Fibroblast of pulmonary artery (primary cell): ENCODE measurements at regions not wholly inside any gene's neighbourhood (a gene's known extent, or its start where the extent isn't known, plus 50 kb on each side); places are given as distances from the start of the nearest gene placed in this dataset.

Experiments
- DNase-seq: peaks from one replicate; pipeline ENCODE4 v3.0.0-alpha.2; 2010; ENCODE audit warnings: low read depth
- H3K4me3 ChIP-seq: replicated peaks from 2 replicates; pipeline ENCODE4 v1.5.1; 2011; ENCODE audit warnings: low read depth, mild to moderate bottlenecking, control low read depth, low read length, moderate library complexity
- TF ChIP-seq, protein P1 (sequence below): IDR thresholded peaks from 2 replicates; pipeline ENCODE4 v1.5.1; 2011; ENCODE audit warnings: mild to moderate bottlenecking, control low read depth, low read length, inconsistent platforms; ENCODE audit errors: missing control alignments

DNA sequence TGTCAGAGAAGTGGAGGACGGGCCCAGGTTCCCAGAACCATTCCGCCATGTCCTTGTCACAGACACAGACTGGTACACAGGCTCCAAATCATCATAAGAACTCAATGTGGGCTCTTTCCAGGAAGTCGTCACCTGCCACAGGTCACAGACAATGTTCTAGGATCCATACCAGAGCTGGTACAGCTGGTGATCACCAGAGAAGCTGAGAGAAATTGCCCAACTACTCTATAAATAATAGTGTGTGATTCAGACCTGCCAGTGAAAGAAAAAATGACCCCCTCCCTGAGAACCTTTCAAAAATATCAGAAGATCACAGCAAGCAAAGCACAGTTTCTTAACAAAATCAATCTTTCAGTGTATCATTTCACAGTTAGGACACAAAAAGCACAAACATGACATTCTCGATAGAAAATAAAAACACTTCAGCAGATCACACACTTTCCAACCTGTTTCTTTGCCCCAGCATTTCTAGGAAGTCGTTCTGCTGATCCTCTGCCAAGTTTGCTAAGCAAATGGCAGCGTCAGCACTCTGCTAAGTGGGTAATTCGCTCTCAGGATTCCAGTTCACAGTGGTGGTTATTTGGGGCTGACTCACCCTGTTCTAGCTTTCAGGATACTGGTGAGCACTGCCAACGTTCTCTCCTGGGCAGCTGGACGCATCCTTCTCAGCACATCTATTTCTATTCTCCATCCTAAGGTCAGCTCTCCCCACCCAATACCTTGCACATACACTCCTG is 223.3 kb upstream of the SFSWAP start:
- DNase-seq: no peak
- TF ChIP-seq, protein P1, sequence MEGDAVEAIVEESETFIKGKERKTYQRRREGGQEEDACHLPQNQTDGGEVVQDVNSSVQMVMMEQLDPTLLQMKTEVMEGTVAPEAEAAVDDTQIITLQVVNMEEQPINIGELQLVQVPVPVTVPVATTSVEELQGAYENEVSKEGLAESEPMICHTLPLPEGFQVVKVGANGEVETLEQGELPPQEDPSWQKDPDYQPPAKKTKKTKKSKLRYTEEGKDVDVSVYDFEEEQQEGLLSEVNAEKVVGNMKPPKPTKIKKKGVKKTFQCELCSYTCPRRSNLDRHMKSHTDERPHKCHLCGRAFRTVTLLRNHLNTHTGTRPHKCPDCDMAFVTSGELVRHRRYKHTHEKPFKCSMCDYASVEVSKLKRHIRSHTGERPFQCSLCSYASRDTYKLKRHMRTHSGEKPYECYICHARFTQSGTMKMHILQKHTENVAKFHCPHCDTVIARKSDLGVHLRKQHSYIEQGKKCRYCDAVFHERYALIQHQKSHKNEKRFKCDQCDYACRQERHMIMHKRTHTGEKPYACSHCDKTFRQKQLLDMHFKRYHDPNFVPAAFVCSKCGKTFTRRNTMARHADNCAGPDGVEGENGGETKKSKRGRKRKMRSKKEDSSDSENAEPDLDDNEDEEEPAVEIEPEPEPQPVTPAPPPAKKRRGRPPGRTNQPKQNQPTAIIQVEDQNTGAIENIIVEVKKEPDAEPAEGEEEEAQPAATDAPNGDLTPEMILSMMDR: no peak

DNA sequence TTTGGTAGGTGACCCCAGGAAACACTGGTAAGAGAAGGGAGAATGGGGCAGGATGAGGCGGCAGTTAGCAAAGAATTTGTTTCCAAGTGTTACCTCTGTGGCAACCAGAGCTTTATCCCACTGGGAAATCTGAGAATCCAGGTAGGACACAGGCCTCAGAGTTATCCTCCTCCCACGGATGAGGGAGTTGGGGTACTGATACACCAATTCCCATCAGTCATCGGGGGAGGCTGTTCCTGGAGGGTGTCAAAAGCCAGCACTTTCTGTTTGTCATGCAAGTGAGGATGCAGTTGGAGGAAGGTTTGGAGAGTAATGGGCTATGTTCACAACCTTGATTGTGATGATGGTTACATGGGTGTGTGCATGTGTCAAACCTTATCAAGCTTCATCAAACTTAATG is 221.2 kb upstream of the SFSWAP start:
- TF ChIP-seq, protein P1: no peak
- DNase-seq: no peak
- no peak overlapping the region for H3K4me3 ChIP-seq

More for the DNA sequence above, 223.3 kb upstream of the SFSWAP start:
- no peak overlapping the region for H3K4me3 ChIP-seq

DNA sequence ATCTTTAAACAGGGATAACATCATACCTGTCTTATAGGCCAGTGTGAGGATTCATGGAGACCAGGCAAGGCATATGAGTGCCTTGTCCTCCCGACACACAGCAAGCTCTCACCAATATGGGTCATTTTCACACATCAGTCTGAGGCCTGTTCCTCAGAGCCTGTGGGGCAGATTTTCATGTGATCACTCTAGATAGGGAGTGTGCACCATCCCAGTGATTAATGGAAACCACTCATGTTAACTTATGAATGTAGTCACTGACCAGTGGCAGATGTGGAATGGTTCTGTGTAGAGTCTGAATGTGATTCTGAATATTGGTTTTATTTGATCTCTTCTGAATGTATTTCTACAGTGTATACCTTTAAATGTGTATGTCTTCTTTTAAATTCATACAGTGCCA is 219.7 kb upstream of the SFSWAP start:
- no peak for DNase-seq
- H3K4me3 ChIP-seq: no peak overlapping the region
- TF ChIP-seq, protein P1: no peak

DNA sequence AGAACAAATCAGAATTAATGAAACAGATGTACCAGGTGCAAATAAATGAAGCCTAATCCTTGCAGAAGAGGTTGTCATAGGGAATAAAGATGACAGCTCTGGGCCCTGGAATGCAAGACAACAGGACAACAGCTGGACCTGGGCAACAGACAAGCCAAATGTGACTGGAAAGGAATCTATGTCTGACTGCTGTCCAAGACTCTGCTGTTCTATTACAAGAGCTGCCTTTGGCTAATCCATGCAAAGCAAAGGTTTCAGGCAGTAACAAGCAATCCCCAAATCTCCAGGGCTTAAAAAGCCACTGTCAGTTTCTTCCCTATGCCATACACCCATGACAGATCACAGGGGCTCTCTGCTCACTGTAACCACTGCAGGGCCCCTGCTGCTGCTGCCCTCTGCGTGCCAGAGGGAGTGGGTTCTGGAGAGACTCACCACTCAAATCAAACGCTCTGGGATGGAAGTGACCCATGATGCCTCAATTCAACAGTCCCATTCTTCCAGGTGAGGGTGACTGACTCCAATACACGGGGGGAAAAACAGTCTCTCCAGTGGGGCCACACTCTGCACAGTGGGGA is 218.9 kb upstream of the SFSWAP start:
- no peak overlapping the region for H3K4me3 ChIP-seq
- no peak for DNase-seq
- TF ChIP-seq, protein P1: no peak

DNA sequence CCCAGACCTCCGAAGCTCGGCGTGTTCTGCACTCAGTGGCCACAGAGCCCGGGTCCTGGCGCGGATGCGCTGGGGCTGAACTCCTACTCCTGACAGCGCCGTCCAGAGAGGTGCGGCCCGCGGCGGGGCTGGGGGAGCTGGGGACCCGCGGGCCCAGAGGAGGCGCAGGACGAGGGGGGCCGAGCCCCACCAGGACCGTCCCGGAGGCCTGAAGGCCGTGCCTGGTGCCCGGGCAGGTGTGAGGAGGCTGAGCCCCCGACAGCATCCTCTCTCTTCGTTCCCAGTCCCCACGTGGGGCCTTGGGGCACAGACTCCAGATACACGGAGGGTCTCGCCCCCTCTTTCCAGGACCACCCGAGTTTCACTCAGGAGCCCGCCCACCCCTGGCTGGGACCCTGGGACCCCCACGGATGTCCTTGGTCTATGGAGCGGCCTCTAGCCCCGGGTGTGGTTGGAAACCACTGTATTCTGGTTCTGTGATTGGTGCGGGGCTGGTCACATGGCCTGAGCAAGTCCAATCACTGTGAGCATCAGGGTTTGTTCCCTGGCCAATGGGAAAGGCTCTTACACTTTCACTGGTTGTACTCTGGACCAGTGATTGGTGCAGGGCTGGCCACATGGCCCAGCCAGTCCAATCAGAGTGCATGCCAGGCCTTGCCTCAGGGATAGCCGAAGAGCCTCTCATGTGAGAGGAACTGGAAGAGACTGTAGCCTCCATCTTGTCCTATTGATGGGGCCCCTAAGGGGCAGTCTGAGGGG is 217.6 kb upstream of the SFSWAP start:
- TF ChIP-seq, protein P1: no peak
- H3K4me3 ChIP-seq: no peak overlapping the region
- DNase-seq: no peak

DNA sequence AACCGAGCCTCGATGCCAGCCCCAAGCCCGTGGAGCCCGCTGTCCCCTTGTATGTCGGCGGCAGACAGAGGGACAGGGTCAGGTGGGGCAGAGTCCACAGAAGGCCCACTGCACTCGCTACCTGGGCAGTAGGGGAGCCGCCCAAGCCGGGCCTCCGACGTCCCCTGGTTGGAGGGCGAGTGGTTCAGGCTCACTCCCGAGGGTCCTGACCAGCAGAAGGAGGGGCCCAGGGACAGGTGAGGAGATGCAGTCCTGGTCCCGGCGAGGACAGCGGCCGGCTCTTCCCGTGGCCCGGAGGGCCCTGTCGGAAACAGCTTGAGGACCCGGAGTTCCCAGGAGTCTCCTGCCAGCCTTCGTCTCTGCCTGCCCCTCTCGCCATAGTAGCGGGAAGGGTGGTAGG is 216.7 kb upstream of the SFSWAP start:
- DNase-seq: no peak
- TF ChIP-seq, protein P1: no peak
- H3K4me3 ChIP-seq: no peak overlapping the region
